Activated naive CD8-positive, alpha-beta T cell treated with anti-CD3 and anti-CD28 coated beads, Interleukin-2, amount 10 ng/mL, durations not matched to agents 7 days and 5 days (primary cell): ENCODE measurements at regions not wholly inside any gene's neighbourhood (a gene's known extent, or its start where the extent isn't known, plus 50 kb on each side); places are given as distances from the start of the nearest gene placed in this dataset.

ENCODE experiments used
- ATAC-seq: fragments of 150-1000 bp; cut with Tn5 transposase; one replicate; pipeline ENCODE4 v1.10.0; 2021; ENCODE audit warnings: low read depth, moderate library complexity
- POLR2A ChIA-PET: fragments of 350-600 bp; sonication (Branson Sonifier 250); formaldehyde crosslinking; loops from one replicate; lab custom pipeline; 2021; ENCODE audit warnings: antibody characterized with exemption; lab: Charles Lee
- DNase-seq: peaks from one replicate; pipeline ENCODE4 v3.0.0; 2021
- H3K27ac Mint-ChIP-seq: one replicate; pipeline ENCODE4 v1.8.0; 2022; ENCODE audit warnings: mild to moderate bottlenecking, mixed read lengths
- H3K27me3 Mint-ChIP-seq: one replicate; pipeline ENCODE4 v1.8.0; 2022; ENCODE audit warnings: mild to moderate bottlenecking, moderate library complexity, mixed read lengths
- H3K36me3 Mint-ChIP-seq: one replicate; pipeline ENCODE4 v1.8.0; 2021; ENCODE audit warnings: mild to moderate bottlenecking, mixed read lengths
- H3K4me1 Mint-ChIP-seq: one replicate; pipeline ENCODE4 v1.8.0; 2021; ENCODE audit warnings: mixed read lengths
- H3K4me3 Mint-ChIP-seq: one replicate; pipeline ENCODE4 v1.8.0; 2022; ENCODE audit warnings: mild to moderate bottlenecking, moderate library complexity, mixed read lengths
- H3K9me3 Mint-ChIP-seq: one replicate; pipeline ENCODE4 v1.8.0; 2021; ENCODE audit warnings: mixed read lengths

- no peak overlapping the region for H3K27ac Mint-ChIP-seq
- H3K27me3 Mint-ChIP-seq: peaks cover 9% of the 10 kb centered on the region
- ATAC-seq (no peak), DNase-seq (no peak)
- no peaks in the 10 kb centered on the region for H3K4me1 Mint-ChIP-seq
- H3K9me3 Mint-ChIP-seq: peaks cover 3% of the 10 kb centered on the region
- POLR2A ChIA-PET: no interaction called here
- no peaks in the 10 kb centered on the region for H3K36me3 Mint-ChIP-seq
- H3K4me3 Mint-ChIP-seq: no peak overlapping the region
These were observed 125.4 kb downstream of the RNASET2 start for GRCh38 chr6:166830891-166831363.

- no peak overlapping the region for H3K27ac Mint-ChIP-seq
These were observed 126.0 kb downstream of the RNASET2 start for GRCh38 chr6:166830185-166830890.

GRCh38 chr6:166826264-166826663, 130.1 kb downstream of the RNASET2 start:
- Mint-ChIP-seq H3K27ac (no peak overlapping the region), H3K9me3 (no peaks in the 10 kb centered on the region), H3K4me3 (no peak overlapping the region), H3K27me3 (peaks cover under 1% of the 10 kb centered on the region), H3K36me3 (no peaks in the 10 kb centered on the region), H3K4me1 (no peaks in the 10 kb centered on the region)
- POLR2A ChIA-PET: no interaction called here
- DNase-seq (no peak), ATAC-seq (no peak)

More at GRCh38 chr6:166830185-166830890, 126.0 kb downstream of the RNASET2 start:
- POLR2A ChIA-PET: no interaction called here
- H3K4me3 Mint-ChIP-seq: no peak overlapping the region
- ATAC-seq (no peak), DNase-seq (no peak)
- H3K9me3 Mint-ChIP-seq: peaks cover 3% of the 10 kb centered on the region
- H3K36me3 Mint-ChIP-seq: no peaks in the 10 kb centered on the region
- no peaks in the 10 kb centered on the region for H3K4me1 Mint-ChIP-seq
- H3K27me3 Mint-ChIP-seq: peaks cover 9% of the 10 kb centered on the region

GRCh38 chr6:166825553-166826145, 130.7 kb downstream of the RNASET2 start:
- Mint-ChIP-seq H3K4me3 (no peak overlapping the region), H3K27me3 (no peaks in the 10 kb centered on the region), H3K27ac (no peak overlapping the region), H3K36me3 (no peaks in the 10 kb centered on the region), H3K9me3 (no peaks in the 10 kb centered on the region), H3K4me1 (no peaks in the 10 kb centered on the region)
- ATAC-seq (no peak), DNase-seq (no peak)
- POLR2A ChIA-PET: no interaction called here

GRCh38 chr6:166824880-166825250, 131.5 kb downstream of the RNASET2 start:
- no peak for ATAC-seq
- H3K27ac Mint-ChIP-seq: no peak overlapping the region
- POLR2A ChIA-PET: no interaction called here

GRCh38 chr6:166824146-166824879, 132.0 kb downstream of the RNASET2 start:
- no peak for DNase-seq
- Mint-ChIP-seq H3K27me3 (no peaks in the 10 kb centered on the region), H3K9me3 (no peaks in the 10 kb centered on the region), H3K36me3 (no peaks in the 10 kb centered on the region), H3K4me1 (no peaks in the 10 kb centered on the region), H3K4me3 (no peak overlapping the region), H3K27ac (no peak overlapping the region)
- POLR2A ChIA-PET: no interaction called here
- no peak for ATAC-seq

More at GRCh38 chr6:166824880-166825250, 131.5 kb downstream of the RNASET2 start:
- no peaks in the 10 kb centered on the region for H3K9me3 Mint-ChIP-seq
- no peak for DNase-seq
- no peaks in the 10 kb centered on the region for H3K36me3 Mint-ChIP-seq
- no peak overlapping the region for H3K4me3 Mint-ChIP-seq
- H3K27me3 Mint-ChIP-seq: no peaks in the 10 kb centered on the region
- H3K4me1 Mint-ChIP-seq: no peaks in the 10 kb centered on the region

GRCh38 chr6:166822609-166823008, 133.7 kb downstream of the RNASET2 start:
- no peak overlapping the region for H3K27ac Mint-ChIP-seq
- H3K36me3 Mint-ChIP-seq: no peaks in the 10 kb centered on the region
- no peak for DNase-seq
- POLR2A ChIA-PET: no interaction called here
- peaks cover 2% of the 10 kb centered on the region for H3K27me3 Mint-ChIP-seq
- no peak for ATAC-seq
- H3K4me1 Mint-ChIP-seq: no peaks in the 10 kb centered on the region
- no peak overlapping the region for H3K4me3 Mint-ChIP-seq
- H3K9me3 Mint-ChIP-seq: no peaks in the 10 kb centered on the region

GRCh38 chr6:166820483-166820882, 135.9 kb downstream of the RNASET2 start:
- Mint-ChIP-seq H3K9me3 (no peaks in the 10 kb centered on the region), H3K27me3 (peaks cover 3% of the 10 kb centered on the region), H3K36me3 (no peaks in the 10 kb centered on the region), H3K27ac (no peak overlapping the region), H3K4me1 (no peaks in the 10 kb centered on the region), H3K4me3 (no peak overlapping the region)
- ATAC-seq: no peak
- DNase-seq: no peak
- POLR2A ChIA-PET: no interaction called here

GRCh38 chr6:166820070-166820469, 136.3 kb downstream of the RNASET2 start:
- H3K4me3 Mint-ChIP-seq: no peak overlapping the region
- H3K36me3 Mint-ChIP-seq: no peaks in the 10 kb centered on the region
- no peak for ATAC-seq
- H3K4me1 Mint-ChIP-seq: no peaks in the 10 kb centered on the region
- H3K9me3 Mint-ChIP-seq: no peaks in the 10 kb centered on the region
- no peak for DNase-seq
- peaks cover 3% of the 10 kb centered on the region for H3K27me3 Mint-ChIP-seq
- POLR2A ChIA-PET: no interaction called here
- H3K27ac Mint-ChIP-seq: no peak overlapping the region

- Mint-ChIP-seq H3K27ac (no peak overlapping the region), H3K9me3 (no peaks in the 10 kb centered on the region), H3K36me3 (no peaks in the 10 kb centered on the region), H3K27me3 (peaks cover 3% of the 10 kb centered on the region), H3K4me3 (no peak overlapping the region), H3K4me1 (no peaks in the 10 kb centered on the region)
- DNase-seq (no peak), ATAC-seq (no peak)
- POLR2A ChIA-PET: no interaction called here
These were observed 140.7 kb downstream of the RNASET2 start for GRCh38 chr6:166815629-166816028.

- POLR2A ChIA-PET: no interaction called here
- ATAC-seq: no peak
These were observed 142.0 kb downstream of the RNASET2 start for GRCh38 chr6:166814390-166814789.

GRCh38 chr6:166813461-166813860, 142.9 kb downstream of the RNASET2 start:
- DNase-seq (no peak), ATAC-seq (no peak)
- Mint-ChIP-seq H3K27me3 (peaks cover 3% of the 10 kb centered on the region), H3K27ac (no peak overlapping the region), H3K4me1 (no peaks in the 10 kb centered on the region), H3K36me3 (no peaks in the 10 kb centered on the region), H3K4me3 (no peak overlapping the region), H3K9me3 (no peaks in the 10 kb centered on the region)
- POLR2A ChIA-PET: no interaction called here

More at GRCh38 chr6:166814390-166814789, 142.0 kb downstream of the RNASET2 start:
- Mint-ChIP-seq H3K36me3 (no peaks in the 10 kb centered on the region), H3K27ac (no peak overlapping the region), H3K9me3 (no peaks in the 10 kb centered on the region), H3K4me1 (no peaks in the 10 kb centered on the region), H3K27me3 (peaks cover 3% of the 10 kb centered on the region), H3K4me3 (no peak overlapping the region)
- no peak for DNase-seq

GRCh38 chr6:166810864-166811263, 145.5 kb downstream of the RNASET2 start:
- no peak overlapping the region for H3K27ac Mint-ChIP-seq
- H3K4me3 Mint-ChIP-seq: no peak overlapping the region
- H3K36me3 Mint-ChIP-seq: peaks cover under 1% of the 10 kb centered on the region
- H3K4me1 Mint-ChIP-seq: no peaks in the 10 kb centered on the region
- DNase-seq (no peak), ATAC-seq (no peak)
- peaks cover 2% of the 10 kb centered on the region for H3K27me3 Mint-ChIP-seq
- H3K9me3 Mint-ChIP-seq: peaks cover 12% of the 10 kb centered on the region
- POLR2A ChIA-PET: no interaction called here

- no peak for DNase-seq
- no peak for ATAC-seq
- H3K27ac Mint-ChIP-seq: no peak overlapping the region
- H3K36me3 Mint-ChIP-seq: peaks cover 4% of the 10 kb centered on the region
- no peak overlapping the region for H3K4me3 Mint-ChIP-seq
- H3K9me3 Mint-ChIP-seq: peaks cover 17% of the 10 kb centered on the region
- POLR2A ChIA-PET: no interaction called here
- no peaks in the 10 kb centered on the region for H3K4me1 Mint-ChIP-seq
- peaks cover 5% of the 10 kb centered on the region for H3K27me3 Mint-ChIP-seq
These were observed 146.6 kb downstream of the RNASET2 start for GRCh38 chr6:166809721-166810120.
